NCI-H748 (cell line): ENCODE measurements at regions not wholly inside any gene's neighbourhood (a gene's known extent, or its start where the extent isn't known, plus 50 kb on each side); places are given as distances from the start of the nearest gene placed in this dataset.
A peak's percentile ranks its signal among the peaks of the same experiment; 100 is the strongest.
"Not testable (repeated sequence)": the region's sequence is repeated elsewhere in the genome, so short reads cannot be mapped to it uniquely, and the experiment has no call there.

Source experiments
- DNase-seq: peaks from one replicate; lab custom pipeline; 2025; ENCODE audit not compliant: unreplicated experiment; lab: John Stamatoyannopoulos, UW

- DNase-seq: no peak
These were observed 349.0 kb upstream of the AGA start for GRCh38 chr4:177791188-177791587.

- no peak for DNase-seq
These were observed 354.6 kb upstream of the AGA start for GRCh38 chr4:177796841-177797240.

- DNase-seq: no peak
These were observed 355.9 kb upstream of the AGA start for GRCh38 chr4:177798161-177798560.

GRCh38 chr4:177802162-177802561 lies 359.9 kb upstream of the AGA start:
- DNase-seq: peak; percentile 49

GRCh38 chr4:177802661-177803060 lies 360.4 kb upstream of the AGA start:
- no peak for DNase-seq

GRCh38 chr4:177803151-177803550 lies 360.9 kb upstream of the AGA start:
- no peak for DNase-seq

- no peak for DNase-seq
These were observed 367.6 kb upstream of the AGA start for GRCh38 chr4:177809791-177810190.

GRCh38 chr4:177810220-177810619 lies 368.0 kb upstream of the AGA start:
- DNase-seq: no peak

- DNase-seq: not testable (repeated sequence)
These were observed 376.2 kb upstream of the AGA start for GRCh38 chr4:177818392-177818791.

GRCh38 chr4:177826973-177827372 lies 384.7 kb upstream of the AGA start:
- no peak for DNase-seq

GRCh38 chr4:177841258-177841657 lies 399.0 kb upstream of the AGA start:
- no peak for DNase-seq

GRCh38 chr4:177853229-177853628 lies 411.0 kb upstream of the AGA start:
- no peak for DNase-seq

- DNase-seq: no peak
These were observed 413.4 kb upstream of the AGA start for GRCh38 chr4:177855507-177856197.

GRCh38 chr4:177860171-177860570 lies 417.9 kb upstream of the AGA start:
- DNase-seq: no peak

- no peak for DNase-seq
These were observed 419.4 kb upstream of the AGA start for GRCh38 chr4:177861551-177862094.

GRCh38 chr4:177862541-177863176 lies 420.4 kb upstream of the AGA start:
- no peak for DNase-seq

- DNase-seq: no peak
These were observed 437.6 kb upstream of the AGA start for GRCh38 chr4:177879851-177880250.

GRCh38 chr4:177895136-177895535 lies 452.9 kb upstream of the AGA start:
- DNase-seq: no peak

GRCh38 chr4:177901786-177902185 lies 459.5 kb upstream of the AGA start:
- no peak for DNase-seq

GRCh38 chr4:177902386-177902785 lies 460.1 kb upstream of the AGA start:
- no peak for DNase-seq

GRCh38 chr4:177907736-177908424 lies 465.6 kb upstream of the AGA start:
- no peak for DNase-seq

- no peak for DNase-seq
These were observed 479.5 kb upstream of the AGA start for GRCh38 chr4:177921715-177922114.
